IMR-90 (cell line): ENCODE measurements at regions not wholly inside any gene's neighbourhood (a gene's known extent, or its start where the extent isn't known, plus 50 kb on each side); places are given as distances from the start of the nearest gene placed in this dataset.

Experiments used
- ATAC-seq: fragments of 200-7000 bp; cut with Tn5 transposase; 2 replicates; pipeline ENCODE4 v1.9.1; 2020; ENCODE audit warnings: low read depth, mild to moderate bottlenecking, moderate library complexity
- BruUV-seq: library from RNA; stranded (reverse); fragments of 400-500 nt; replicated peaks from 2 replicates; lab custom pipeline; 2021; lab: Mats Ljungman, UMichigan
- CTCF ChIA-PET: fragments of 300-600 bp; formaldehyde crosslinking; extraction: SDS; loops from one replicate; lab custom pipeline; 2021; ENCODE audit warnings: antibody characterized with exemption; lab: Yijun Ruan, JAX
- POLR2A ChIA-PET: fragments of 300-600 bp; sonication (Branson Sonifier 250); formaldehyde crosslinking; loops from one replicate; lab custom pipeline; 2022; ENCODE audit warnings: antibody characterized with exemption; ENCODE audit not compliant: unreplicated experiment; lab: Charles Lee
- DNase-seq: peaks from one replicate; pipeline ENCODE4 v3.0.0; 2013
- H2AFZ ChIP-seq: replicated peaks from 2 replicates; pipeline ENCODE3; 2013; ENCODE audit warnings: low read length, mild to moderate bottlenecking; ENCODE audit not compliant: poor library complexity
- H2AK5ac ChIP-seq: 2 replicates; pipeline ENCODE4 v1.6.1; 2013; ENCODE audit warnings: low read depth, low read length, inconsistent platforms
- H2AK9ac ChIP-seq: replicated peaks from 2 replicates; pipeline ENCODE3; 2013; ENCODE audit warnings: mild to moderate bottlenecking, low read depth, low read length, moderate library complexity; ENCODE audit not compliant: poor library complexity
- H2BK120ac ChIP-seq: 2 replicates; pipeline ENCODE4 v1.6.1; 2013; ENCODE audit warnings: low read depth, low read length, inconsistent platforms
- H2BK15ac ChIP-seq: 3 replicates; pipeline ENCODE4 v1.6.1; 2013; ENCODE audit warnings: low read depth, low read length, inconsistent platforms
- H2BK20ac ChIP-seq: 2 replicates; pipeline ENCODE4 v1.6.1; 2013; ENCODE audit warnings: low read depth, mild to moderate bottlenecking, inconsistent platforms, low read length, moderate library complexity
- H2BK5ac ChIP-seq: 2 replicates; pipeline ENCODE4 v1.6.1; 2013; ENCODE audit warnings: mild to moderate bottlenecking, low read depth, low read length, inconsistent platforms; ENCODE audit not compliant: poor library complexity, severe bottlenecking
- H3K14ac ChIP-seq: replicated peaks from 2 replicates; pipeline ENCODE4 v1.6.1; 2013; ENCODE audit warnings: low read depth, low read length, inconsistent platforms
- H3K18ac ChIP-seq: 2 replicates; pipeline ENCODE4 v1.6.1; 2013; ENCODE audit warnings: low read depth, low read length, control low read depth
- H3K23ac ChIP-seq: 2 replicates; pipeline ENCODE4 v1.6.1; 2013; ENCODE audit warnings: low read depth, low read length, inconsistent platforms
- H3K27ac ChIP-seq: 2 replicates; pipeline ENCODE4 v1.5.1; 2013; ENCODE audit warnings: mild to moderate bottlenecking, control low read depth, low read length; ENCODE audit not compliant: insufficient read depth
- H3K27me3 ChIP-seq: 2 replicates; pipeline ENCODE4 v1.6.1; 2013; ENCODE audit warnings: low read length; ENCODE audit not compliant: control insufficient read depth, insufficient read depth
- H3K36me3 ChIP-seq: 2 replicates; pipeline ENCODE4 v1.6.1; 2013; ENCODE audit warnings: low read length, mixed read lengths; ENCODE audit not compliant: control insufficient read depth, insufficient read depth
- H3K4ac ChIP-seq: 2 replicates; pipeline ENCODE4 v1.6.1; 2013; ENCODE audit warnings: low read depth, low read length, inconsistent platforms
- H3K4me1 ChIP-seq: 2 replicates; pipeline ENCODE4 v1.6.1; 2013; ENCODE audit warnings: low read length, mixed read lengths; ENCODE audit not compliant: control insufficient read depth, insufficient read depth
- H3K4me2 ChIP-seq: 2 replicates; pipeline ENCODE4 v1.6.1; 2013; ENCODE audit warnings: low read depth, mild to moderate bottlenecking, control low read depth, low read length, moderate library complexity
- H3K4me3 ChIP-seq: 2 replicates; pipeline ENCODE4 v1.5.1; 2013; ENCODE audit warnings: low read depth, mild to moderate bottlenecking, control low read depth, low read length, moderate library complexity; ENCODE audit not compliant: insufficient read depth
- H3K56ac ChIP-seq: 2 replicates; pipeline ENCODE4 v1.6.1; 2013; ENCODE audit warnings: low read length, inconsistent platforms; ENCODE audit not compliant: insufficient read depth; ENCODE audit errors: extremely low read depth
- H3K79me1 ChIP-seq, 2 experiments: 2 replicates each; pipeline ENCODE4 v1.6.1; 2013; ENCODE audit warnings: low read length in 2 of 2, inconsistent platforms in 1 of 2, low read depth in 1 of 2
- H3K9ac ChIP-seq: 2 replicates; pipeline ENCODE4 v1.6.1; 2013; ENCODE audit warnings: low read depth, low read length, control low read depth
- H3K9me1 ChIP-seq: 2 replicates; pipeline ENCODE4 v1.6.1; 2013; ENCODE audit warnings: low read length, inconsistent platforms; ENCODE audit not compliant: insufficient read depth
- H3K9me3 ChIP-seq: 2 replicates; pipeline ENCODE4 v1.6.1; 2013; ENCODE audit warnings: low read length; ENCODE audit not compliant: control insufficient read depth, insufficient read depth
- H4K20me1 ChIP-seq: 2 replicates; pipeline ENCODE4 v1.6.1; 2013; ENCODE audit warnings: low read length, inconsistent platforms; ENCODE audit not compliant: insufficient read depth
- H4K5ac ChIP-seq: 2 replicates; pipeline ENCODE4 v1.6.1; 2013; ENCODE audit warnings: mild to moderate bottlenecking, low read depth, low read length, control low read depth
- H4K8ac ChIP-seq, 2 experiments: 2 replicates each; pipeline ENCODE4 v1.6.1; 2013; ENCODE audit warnings: low read depth in 2 of 2, low read length in 2 of 2, control low read depth in 1 of 2, inconsistent platforms in 1 of 2
- H4K91ac ChIP-seq: 2 replicates; pipeline ENCODE4 v1.6.1; 2013; ENCODE audit warnings: low read depth, low read length, inconsistent platforms; ENCODE audit not compliant: insufficient read depth
- BHLHE40 ChIP-seq: fragments of 150-350 bp; IDR thresholded peaks from 2 replicates; pipeline ENCODE4 v1.6.1; 2016; ENCODE audit warnings: mild to moderate bottlenecking, low read depth, low read length
- CEBPB ChIP-seq: IDR thresholded peaks from 2 replicates; pipeline ENCODE4 v1.6.1; 2012; ENCODE audit warnings: low read depth, low read length, improper control_type of control experiment
- CHD1 ChIP-seq: IDR thresholded peaks from 2 replicates; pipeline ENCODE4 v1.6.1; 2012; ENCODE audit warnings: low read depth, low read length, improper control_type of control experiment
- CTCF ChIP-seq: conservative IDR thresholded peaks from 2 replicates; pipeline ENCODE4 v1.5.1; 2012; ENCODE audit warnings: mild to moderate bottlenecking, low read depth, low read length, improper control_type of control experiment
- FOS ChIP-seq: fragments of 150-350 bp; IDR thresholded peaks from 2 replicates; pipeline ENCODE4 v1.6.1; 2016; ENCODE audit warnings: low read depth, low read length
- MXI1 ChIP-seq: IDR thresholded peaks from 2 replicates; pipeline ENCODE4 v1.6.1; 2012; ENCODE audit warnings: low read depth, mild to moderate bottlenecking, low read length, moderate library complexity, borderline replicate concordance
- NFE2L2 ChIP-seq: fragments of 150-350 bp; IDR thresholded peaks from 2 replicates; pipeline ENCODE4 v1.6.1; 2016; ENCODE audit warnings: low read depth, mild to moderate bottlenecking, low read length
- POLR2A ChIP-seq: IDR thresholded peaks from 2 replicates; pipeline ENCODE4 v1.6.1; 2012; ENCODE audit warnings: mild to moderate bottlenecking, low read depth, low read length
- RAD21 ChIP-seq: IDR thresholded peaks from 2 replicates; pipeline ENCODE4 v1.6.1; 2012; ENCODE audit warnings: low read length, improper control_type of control experiment
- RCOR1 ChIP-seq: IDR thresholded peaks from 2 replicates; pipeline ENCODE4 v1.6.1; 2012; ENCODE audit warnings: mild to moderate bottlenecking, low read length, improper control_type of control experiment; ENCODE audit not compliant: insufficient replicate concordance
- RFX5 ChIP-seq: IDR thresholded peaks from 2 replicates; pipeline ENCODE4 v1.8.0; 2012; ENCODE audit warnings: low read depth, mild to moderate bottlenecking, low read length, moderate library complexity
- SMC3 ChIP-seq: fragments of 150-350 bp; IDR thresholded peaks from 2 replicates; pipeline ENCODE4 v1.6.1; 2016; ENCODE audit warnings: low read depth, mild to moderate bottlenecking, antibody characterized with exemption, low read length, moderate library complexity
- WGBS, 2 experiments: methylation state at CpG; one replicate each; pipeline versions ENCODE4 v1.1.5 to v1.1.7; 2013; ENCODE audit warnings: missing lambda C conversion rate in 2 of 2; ENCODE audit not compliant: insufficient read length in 1 of 2; ENCODE audit errors: extremely low coverage in 2 of 2; 5-methylcytosine and 5-hydroxymethylcytosine counted together
- dilution Hi-C: fragments of 300-500 bp; cut with HindIII; formaldehyde crosslinking; loops from one replicate; pipeline ENCODE4 v1.14.3; 2018; ENCODE audit warnings: low sequenced_read_pairs; ENCODE audit not compliant: unreplicated experiment
- in situ Hi-C: fragments of 300-500 bp; cut with MboI; formaldehyde crosslinking; loops from 3 replicates; pipeline ENCODE4 v1.14.3; 2019; ENCODE audit warnings: low sequenced_read_pairs, inconsistent platforms, mixed read lengths
- intact Hi-C: fragments of 100-400 bp; cut with micrococcal nuclease; formaldehyde crosslinking; loops from 2 replicates; pipeline ENCODE4 v1.10.0; 2022
- TF ChIP-seq, protein P1 (sequence below): fragments of 150-350 bp; IDR thresholded peaks from 2 replicates; pipeline ENCODE4 v1.6.1; 2017; ENCODE audit warnings: mild to moderate bottlenecking, antibody characterized with exemption, low read length, low read depth
- TF ChIP-seq, protein P2 (sequence below): fragments of 150-350 bp; IDR thresholded peaks from 2 replicates; pipeline ENCODE4 v1.6.1; 2016; ENCODE audit warnings: low read depth, mild to moderate bottlenecking, low read length, moderate library complexity, borderline replicate concordance

- H3K4me2 ChIP-seq, result no peak overlapping the region
- no peak overlapping the region for H3K4ac ChIP-seq
- H3K56ac ChIP-seq, result no peak overlapping the region
- H3K9me3 ChIP-seq, result no peaks in the 10 kb centered on the region
- H2AK9ac ChIP-seq, result no peak overlapping the region
- no peak for ATAC-seq
- dilution Hi-C loops (no loop called here), in situ Hi-C loops (no loop called here), intact Hi-C loops (no loop called here)
- TF ChIP-seq CHD1 (no peak), FOS (no peak), POLR2A (no peak), BHLHE40 (no peak), RFX5 (no peak), MXI1 (no peak), RCOR1 (no peak), NFE2L2 (no peak), RAD21 (no peak), SMC3 (no peak), CTCF (no peak), CEBPB (no peak)
- TF ChIP-seq, protein P1, sequence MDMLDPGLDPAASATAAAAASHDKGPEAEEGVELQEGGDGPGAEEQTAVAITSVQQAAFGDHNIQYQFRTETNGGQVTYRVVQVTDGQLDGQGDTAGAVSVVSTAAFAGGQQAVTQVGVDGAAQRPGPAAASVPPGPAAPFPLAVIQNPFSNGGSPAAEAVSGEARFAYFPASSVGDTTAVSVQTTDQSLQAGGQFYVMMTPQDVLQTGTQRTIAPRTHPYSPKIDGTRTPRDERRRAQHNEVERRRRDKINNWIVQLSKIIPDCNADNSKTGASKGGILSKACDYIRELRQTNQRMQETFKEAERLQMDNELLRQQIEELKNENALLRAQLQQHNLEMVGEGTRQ, result no peak
- TF ChIP-seq, protein P2, sequence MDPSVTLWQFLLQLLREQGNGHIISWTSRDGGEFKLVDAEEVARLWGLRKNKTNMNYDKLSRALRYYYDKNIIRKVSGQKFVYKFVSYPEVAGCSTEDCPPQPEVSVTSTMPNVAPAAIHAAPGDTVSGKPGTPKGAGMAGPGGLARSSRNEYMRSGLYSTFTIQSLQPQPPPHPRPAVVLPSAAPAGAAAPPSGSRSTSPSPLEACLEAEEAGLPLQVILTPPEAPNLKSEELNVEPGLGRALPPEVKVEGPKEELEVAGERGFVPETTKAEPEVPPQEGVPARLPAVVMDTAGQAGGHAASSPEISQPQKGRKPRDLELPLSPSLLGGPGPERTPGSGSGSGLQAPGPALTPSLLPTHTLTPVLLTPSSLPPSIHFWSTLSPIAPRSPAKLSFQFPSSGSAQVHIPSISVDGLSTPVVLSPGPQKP, result no peak
- no TSS peak for BruUV-seq
- H3K79me1 ChIP-seq, result no peaks in the 10 kb centered on the region
- no peak overlapping the region for H2AFZ ChIP-seq
- no peaks in the 10 kb centered on the region for H4K20me1 ChIP-seq
- no peak overlapping the region for H2AK5ac ChIP-seq
- no peaks in the 10 kb centered on the region for H3K36me3 ChIP-seq
- no peak overlapping the region for H3K14ac ChIP-seq
- ChIA-PET POLR2A (no interaction called here), CTCF (no interaction called here)
- no CpG with 5 or more reads among the region's 5 CpGs for WGBS, 2 experiments
- H3K9me1 ChIP-seq, result no peaks in the 10 kb centered on the region
- no peak overlapping the region for H4K91ac ChIP-seq
- DNase-seq, result no peak
- no peak overlapping the region for H2BK120ac ChIP-seq
- H3K4me1 ChIP-seq, result no peaks in the 10 kb centered on the region
- H2BK5ac ChIP-seq, result no peak overlapping the region
- H2BK15ac ChIP-seq, result no peak overlapping the region
- no peaks in the 10 kb centered on the region; the same call in 1 of the 2 replicates for H3K27me3 ChIP-seq
- H3K27ac ChIP-seq, result no peak overlapping the region
- H3K18ac ChIP-seq, result no peak overlapping the region
- H2BK20ac ChIP-seq, result no peak overlapping the region
- H3K4me3 ChIP-seq, result no peak overlapping the region
- H4K8ac ChIP-seq, result no peak overlapping the region
- H3K23ac ChIP-seq, result no peak overlapping the region
- H4K5ac ChIP-seq, result no peak overlapping the region
- H3K9ac ChIP-seq, result no peak overlapping the region
Observed at GRCh38 chr5:135635451-135635850, 56.7 kb upstream of the CXCL14 start.
